ENCODE measurements at regions not wholly inside any gene's neighbourhood (a gene's known extent, or its start where the extent isn't known, plus 50 kb on each side); places are given as distances from the start of the nearest gene placed in this dataset.

GRCh38 chr5:3392306-3392939 is 203.2 kb upstream of the IRX1 start:
- no peaks in the 10 kb centered on the region for H3K9me2 ChIP-seq (ENCODE audit: insufficient read depth)
- no peak overlapping the region for H3K27ac ChIP-seq
- in situ Hi-C loops (cut with MboI) = no loop called here
- no peak overlapping the region for H3K4me2 ChIP-seq (ENCODE audit: unreplicated experiment)
- no peak overlapping the region for H3K4me3 ChIP-seq
- no peaks in the 10 kb centered on the region for H3F3A ChIP-seq (ENCODE audit: insufficient read depth)
- WGBS, 2 experiments (ENCODE audit: low coverage in 1 of 2, low lambda C conversion rate in 2 of 2, missing lambda C conversion rate in 2 of 2) = 58 to 69% methylated on average over 3 to 6 of the region's 6 CpGs
- no peaks in the 10 kb centered on the region for H3K27me3 ChIP-seq (replicated peaks; ENCODE audit: insufficient read depth)
- TF ChIP-seq EZH2 (IDR thresholded peaks at IDR 0.05; ENCODE audit: insufficient read depth, poor library complexity, severe bottlenecking) (no peak), EZH2phosphoT487 (IDR thresholded peaks at IDR 0.05; ENCODE audit: insufficient read depth, low read depth) (no peak)
- no peak for DNase-seq
- no peaks in the 10 kb centered on the region for H3K36me3 ChIP-seq (ENCODE audit: low read depth)
- no peaks in the 10 kb centered on the region for H3K4me1 ChIP-seq (ENCODE audit: insufficient read depth)
- H4K20me1 ChIP-seq (ENCODE audit: insufficient read depth) = no peaks in the 10 kb centered on the region
- no peaks in the 10 kb centered on the region for H3K79me2 ChIP-seq (ENCODE audit: insufficient read depth)
- H2AFZ ChIP-seq = no peak overlapping the region
- no peaks in the 10 kb centered on the region for H3K9me3 ChIP-seq (ENCODE audit: low read depth)
- no peak overlapping the region for H3K9ac ChIP-seq

GRCh38 chr5:3391210-3391609 is 204.4 kb upstream of the IRX1 start:
- no peaks in the 10 kb centered on the region for H3K79me2 ChIP-seq (ENCODE audit: insufficient read depth)
- H3K9me2 ChIP-seq (ENCODE audit: insufficient read depth) = no peaks in the 10 kb centered on the region
- H4K20me1 ChIP-seq (ENCODE audit: insufficient read depth) = no peaks in the 10 kb centered on the region
- no peaks in the 10 kb centered on the region for H3K4me1 ChIP-seq (ENCODE audit: insufficient read depth)
- H3F3A ChIP-seq (ENCODE audit: insufficient read depth) = no peaks in the 10 kb centered on the region
- TF ChIP-seq EZH2phosphoT487 (IDR thresholded peaks at IDR 0.05; ENCODE audit: insufficient read depth, low read depth) (no peak), EZH2 (IDR thresholded peaks at IDR 0.05; ENCODE audit: insufficient read depth, poor library complexity, severe bottlenecking) (no peak)
- H3K4me2 ChIP-seq (ENCODE audit: unreplicated experiment) = no peak overlapping the region
- H3K27ac ChIP-seq = no peak overlapping the region
- H3K9ac ChIP-seq = no peak overlapping the region
- no peak for DNase-seq
- H3K36me3 ChIP-seq (ENCODE audit: low read depth) = no peaks in the 10 kb centered on the region
- H3K9me3 ChIP-seq (ENCODE audit: low read depth) = no peaks in the 10 kb centered on the region
- no peak overlapping the region for H2AFZ ChIP-seq
- H3K4me3 ChIP-seq = no peak overlapping the region
- H3K27me3 ChIP-seq (replicated peaks; ENCODE audit: insufficient read depth) = no peaks in the 10 kb centered on the region
- in situ Hi-C loops (cut with MboI) = no loop called here
- 57 to 59% methylated on average over 7 of the region's 7 CpGs for WGBS, 2 experiments (ENCODE audit: low coverage in 1 of 2, low lambda C conversion rate in 2 of 2, missing lambda C conversion rate in 2 of 2)

- H2AFZ ChIP-seq = no peak overlapping the region
- no peaks in the 10 kb centered on the region for H3K9me2 ChIP-seq (ENCODE audit: insufficient read depth)
- no peaks in the 10 kb centered on the region for H3K4me1 ChIP-seq (ENCODE audit: insufficient read depth)
- H3K36me3 ChIP-seq (ENCODE audit: low read depth) = no peaks in the 10 kb centered on the region
- no peak overlapping the region for H3K4me3 ChIP-seq
- no peak overlapping the region for H3K9ac ChIP-seq
- DNase-seq = no peak
- H3K4me2 ChIP-seq (ENCODE audit: unreplicated experiment) = no peak overlapping the region
- H3F3A ChIP-seq (ENCODE audit: insufficient read depth) = no peaks in the 10 kb centered on the region
- no peaks in the 10 kb centered on the region for H3K79me2 ChIP-seq (ENCODE audit: insufficient read depth)
- no peak for TF ChIP-seq EZH2 (IDR thresholded peaks at IDR 0.05; ENCODE audit: insufficient read depth, poor library complexity, severe bottlenecking)
- no peaks in the 10 kb centered on the region for H4K20me1 ChIP-seq (ENCODE audit: insufficient read depth)
- 37 to 40% methylated on average over 11 of the region's 11 CpGs for WGBS, 2 experiments (ENCODE audit: low coverage in 1 of 2, low lambda C conversion rate in 2 of 2, missing lambda C conversion rate in 2 of 2)
- H3K27ac ChIP-seq = no peak overlapping the region
- in situ Hi-C loops (cut with MboI) = no loop called here
- no peaks in the 10 kb centered on the region for H3K9me3 ChIP-seq (ENCODE audit: low read depth)
- H3K27me3 ChIP-seq (replicated peaks; ENCODE audit: insufficient read depth) = no peaks in the 10 kb centered on the region
Observed at GRCh38 chr5:3389471-3390026, 206.1 kb upstream of the IRX1 start.

- H3K9me3 ChIP-seq (ENCODE audit: low read depth) = no peaks in the 10 kb centered on the region
- TF ChIP-seq EZH2 (IDR thresholded peaks at IDR 0.05; ENCODE audit: insufficient read depth, poor library complexity, severe bottlenecking) (no peak), EZH2phosphoT487 (IDR thresholded peaks at IDR 0.05; ENCODE audit: insufficient read depth, low read depth) (no peak)
- no peaks in the 10 kb centered on the region for H3K36me3 ChIP-seq (ENCODE audit: low read depth)
- no peak overlapping the region for H3K4me3 ChIP-seq
- H3K4me1 ChIP-seq (ENCODE audit: insufficient read depth) = no peaks in the 10 kb centered on the region
- no peaks in the 10 kb centered on the region for H3K9me2 ChIP-seq (ENCODE audit: insufficient read depth)
- WGBS, 2 experiments (ENCODE audit: low coverage in 1 of 2, low lambda C conversion rate in 2 of 2, missing lambda C conversion rate in 2 of 2) = 44 to 47% methylated on average over 16 to 17 of the region's 17 CpGs
- DNase-seq = no peak
- in situ Hi-C loops (cut with MboI) = no loop called here
- H2AFZ ChIP-seq = no peak overlapping the region
- no peak overlapping the region for H3K9ac ChIP-seq
- H3K27ac ChIP-seq = no peak overlapping the region
- no peaks in the 10 kb centered on the region for H3K27me3 ChIP-seq (replicated peaks; ENCODE audit: insufficient read depth)
- no peaks in the 10 kb centered on the region for H4K20me1 ChIP-seq (ENCODE audit: insufficient read depth)
- no peaks in the 10 kb centered on the region for H3K79me2 ChIP-seq (ENCODE audit: insufficient read depth)
- H3K4me2 ChIP-seq (ENCODE audit: unreplicated experiment) = no peak overlapping the region
- H3F3A ChIP-seq (ENCODE audit: insufficient read depth) = no peaks in the 10 kb centered on the region
Observed at GRCh38 chr5:3386637-3387036, 209.0 kb upstream of the IRX1 start.

All from GM23248 (cell line).